ENCODE measurements at regions not wholly inside any gene's neighbourhood (a gene's known extent, or its start where the extent isn't known, plus 50 kb on each side); places are given as distances from the start of the nearest gene placed in this dataset.
A peak's percentile ranks its signal among the peaks of the same experiment; 100 is the strongest.

DNA sequence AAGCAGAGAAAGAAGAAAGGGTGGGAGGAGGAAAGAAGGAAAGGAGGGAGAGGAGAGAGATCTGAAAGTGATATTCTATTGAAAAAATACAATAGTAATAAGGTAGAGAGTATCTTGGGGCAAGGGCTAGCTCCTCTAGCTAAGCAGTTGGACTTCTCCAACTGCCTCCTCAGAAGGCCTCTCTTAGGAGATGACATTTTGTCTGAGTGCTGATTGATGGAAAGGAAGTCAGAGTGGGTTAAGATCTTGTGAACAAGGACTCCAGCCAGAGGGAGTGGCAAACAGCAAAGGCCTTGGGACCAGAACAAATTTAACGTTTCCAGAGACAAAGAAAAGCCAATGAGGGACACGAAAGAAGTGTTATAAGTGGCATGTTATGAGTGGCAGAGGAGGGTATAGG lies 111.8 kb upstream of the TNFAIP3 start:
- TF ChIP-seq, protein P1, sequence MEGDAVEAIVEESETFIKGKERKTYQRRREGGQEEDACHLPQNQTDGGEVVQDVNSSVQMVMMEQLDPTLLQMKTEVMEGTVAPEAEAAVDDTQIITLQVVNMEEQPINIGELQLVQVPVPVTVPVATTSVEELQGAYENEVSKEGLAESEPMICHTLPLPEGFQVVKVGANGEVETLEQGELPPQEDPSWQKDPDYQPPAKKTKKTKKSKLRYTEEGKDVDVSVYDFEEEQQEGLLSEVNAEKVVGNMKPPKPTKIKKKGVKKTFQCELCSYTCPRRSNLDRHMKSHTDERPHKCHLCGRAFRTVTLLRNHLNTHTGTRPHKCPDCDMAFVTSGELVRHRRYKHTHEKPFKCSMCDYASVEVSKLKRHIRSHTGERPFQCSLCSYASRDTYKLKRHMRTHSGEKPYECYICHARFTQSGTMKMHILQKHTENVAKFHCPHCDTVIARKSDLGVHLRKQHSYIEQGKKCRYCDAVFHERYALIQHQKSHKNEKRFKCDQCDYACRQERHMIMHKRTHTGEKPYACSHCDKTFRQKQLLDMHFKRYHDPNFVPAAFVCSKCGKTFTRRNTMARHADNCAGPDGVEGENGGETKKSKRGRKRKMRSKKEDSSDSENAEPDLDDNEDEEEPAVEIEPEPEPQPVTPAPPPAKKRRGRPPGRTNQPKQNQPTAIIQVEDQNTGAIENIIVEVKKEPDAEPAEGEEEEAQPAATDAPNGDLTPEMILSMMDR (conservative IDR thresholded peaks at IDR 0.05; ENCODE audit: low read depth, low read length): no peak
- DNase-seq (ENCODE audit: low read depth): no peak
- H3K4me3 ChIP-seq (ENCODE audit: low read depth, low read length): no peak overlapping the region

DNA sequence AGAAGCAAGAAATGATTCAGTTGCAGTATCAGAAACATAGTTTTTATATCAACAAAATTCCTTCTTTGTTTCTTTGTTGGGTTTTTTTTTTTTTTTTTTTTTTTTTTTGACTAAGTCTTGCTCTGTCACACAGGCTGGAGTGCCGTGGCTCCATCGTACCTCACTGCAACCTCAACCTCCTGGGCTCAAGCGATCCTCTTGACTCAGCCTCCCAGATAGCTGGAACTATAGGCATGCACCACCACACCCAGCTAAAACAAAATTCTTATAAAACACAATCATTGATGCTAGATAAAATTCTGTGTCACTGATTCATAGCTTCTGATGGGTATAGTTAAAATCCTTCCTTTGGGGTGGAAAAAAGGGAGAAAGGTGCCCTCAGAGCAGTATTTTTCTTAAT lies 110.3 kb upstream of the TNFAIP3 start:
- H3K4me3 ChIP-seq (ENCODE audit: low read depth, low read length): no peak overlapping the region
- TF ChIP-seq, protein P1 (conservative IDR thresholded peaks at IDR 0.05; ENCODE audit: low read depth, low read length): no peak
- no peak for DNase-seq (ENCODE audit: low read depth)

DNA sequence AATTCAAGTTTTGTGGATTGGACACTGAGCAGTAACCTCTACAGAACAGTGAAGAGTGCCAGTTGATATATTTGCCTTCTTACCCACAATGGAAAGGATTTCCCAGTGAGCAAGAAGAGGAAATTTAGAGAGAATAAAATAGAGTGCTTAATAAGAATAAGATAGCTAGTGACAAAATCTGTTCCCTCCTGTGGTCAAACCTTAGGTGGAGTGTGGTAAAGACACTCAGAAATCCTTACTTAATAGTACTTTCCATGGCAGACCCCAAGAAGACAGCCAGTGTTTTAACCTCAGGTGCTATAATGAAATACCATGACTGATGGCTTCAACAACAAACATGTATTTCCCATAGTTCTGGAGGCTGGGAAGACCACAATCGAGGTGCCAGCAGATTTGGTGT lies 108.4 kb upstream of the TNFAIP3 start:
- TF ChIP-seq, protein P1 (conservative IDR thresholded peaks at IDR 0.05; ENCODE audit: low read depth, low read length): no peak
- H3K4me3 ChIP-seq (ENCODE audit: low read depth, low read length): no peak overlapping the region

DNA sequence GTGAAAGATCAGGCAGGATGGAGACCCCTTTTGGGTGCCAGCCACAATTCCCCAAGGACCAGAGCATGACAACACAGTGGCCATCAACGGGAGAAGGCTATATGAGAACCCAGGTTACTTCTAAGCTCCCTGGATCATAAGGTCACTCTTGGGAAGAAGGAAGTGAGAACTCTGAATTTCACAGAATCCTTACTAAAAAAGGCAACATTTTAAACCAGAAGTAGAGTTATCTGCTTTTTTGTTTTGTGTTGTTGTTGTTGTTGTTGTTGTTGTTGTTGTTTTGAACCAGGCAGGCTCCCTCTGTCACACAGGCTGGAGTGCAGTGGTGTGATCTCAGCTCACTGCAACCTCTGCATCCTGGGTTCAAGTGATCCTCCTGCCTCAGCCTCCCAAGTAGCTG lies 107.4 kb upstream of the TNFAIP3 start:
- TF ChIP-seq, protein P1 (conservative IDR thresholded peaks at IDR 0.05; ENCODE audit: low read depth, low read length): no peak
- no peak overlapping the region for H3K4me3 ChIP-seq (ENCODE audit: low read depth, low read length)
- no peak for DNase-seq (ENCODE audit: low read depth)

More for the DNA sequence above, 108.4 kb upstream of the TNFAIP3 start:
- no peak for DNase-seq (ENCODE audit: low read depth)

DNA sequence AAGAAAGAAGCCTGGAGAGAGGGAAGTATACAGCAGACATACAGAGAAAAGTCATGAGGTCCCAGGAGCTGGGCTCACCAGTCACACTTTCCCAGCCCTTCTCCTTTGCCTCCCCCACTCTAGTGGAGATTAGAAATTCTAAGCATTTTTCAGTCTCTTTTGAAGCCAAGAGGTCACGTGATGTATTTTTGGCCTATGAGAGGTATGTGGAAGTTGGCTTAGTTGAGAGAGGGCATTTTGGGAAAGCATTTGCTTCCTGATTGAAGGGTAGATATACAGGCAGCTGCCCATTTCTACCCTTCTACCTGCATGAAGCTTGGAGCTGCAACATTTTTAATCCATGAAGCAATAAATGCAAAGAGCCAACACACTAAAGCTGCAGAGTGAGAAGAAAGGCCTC lies 106.0 kb upstream of the TNFAIP3 start:
- H3K4me3 ChIP-seq (ENCODE audit: low read depth, low read length): no peak overlapping the region
- peak; percentile 50 for DNase-seq (ENCODE audit: low read depth)
- TF ChIP-seq, protein P1 (conservative IDR thresholded peaks at IDR 0.05; ENCODE audit: low read depth, low read length): no peak

DNA sequence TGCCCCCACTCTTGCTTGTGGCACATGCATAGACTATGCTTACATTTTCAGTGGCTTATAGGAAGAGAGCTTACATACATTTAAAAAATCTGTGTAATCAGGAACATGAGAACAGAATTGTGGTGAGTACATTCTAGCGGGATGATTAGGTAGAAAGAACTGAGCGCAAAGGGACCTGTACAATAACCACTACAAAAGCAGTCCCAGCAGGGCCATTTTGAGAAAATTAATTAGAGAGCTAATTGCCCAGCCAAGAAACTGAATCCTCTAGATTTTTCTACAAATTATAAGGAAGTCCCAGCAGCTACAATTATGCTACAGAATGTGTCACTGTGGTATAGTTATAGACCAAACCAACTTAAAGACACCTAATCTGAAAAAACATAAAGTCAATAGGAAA lies 105.6 kb upstream of the TNFAIP3 start:
- DNase-seq (ENCODE audit: low read depth): no peak
- H3K4me3 ChIP-seq (ENCODE audit: low read depth, low read length): no peak overlapping the region
- TF ChIP-seq, protein P1 (conservative IDR thresholded peaks at IDR 0.05; ENCODE audit: low read depth, low read length): no peak

DNA sequence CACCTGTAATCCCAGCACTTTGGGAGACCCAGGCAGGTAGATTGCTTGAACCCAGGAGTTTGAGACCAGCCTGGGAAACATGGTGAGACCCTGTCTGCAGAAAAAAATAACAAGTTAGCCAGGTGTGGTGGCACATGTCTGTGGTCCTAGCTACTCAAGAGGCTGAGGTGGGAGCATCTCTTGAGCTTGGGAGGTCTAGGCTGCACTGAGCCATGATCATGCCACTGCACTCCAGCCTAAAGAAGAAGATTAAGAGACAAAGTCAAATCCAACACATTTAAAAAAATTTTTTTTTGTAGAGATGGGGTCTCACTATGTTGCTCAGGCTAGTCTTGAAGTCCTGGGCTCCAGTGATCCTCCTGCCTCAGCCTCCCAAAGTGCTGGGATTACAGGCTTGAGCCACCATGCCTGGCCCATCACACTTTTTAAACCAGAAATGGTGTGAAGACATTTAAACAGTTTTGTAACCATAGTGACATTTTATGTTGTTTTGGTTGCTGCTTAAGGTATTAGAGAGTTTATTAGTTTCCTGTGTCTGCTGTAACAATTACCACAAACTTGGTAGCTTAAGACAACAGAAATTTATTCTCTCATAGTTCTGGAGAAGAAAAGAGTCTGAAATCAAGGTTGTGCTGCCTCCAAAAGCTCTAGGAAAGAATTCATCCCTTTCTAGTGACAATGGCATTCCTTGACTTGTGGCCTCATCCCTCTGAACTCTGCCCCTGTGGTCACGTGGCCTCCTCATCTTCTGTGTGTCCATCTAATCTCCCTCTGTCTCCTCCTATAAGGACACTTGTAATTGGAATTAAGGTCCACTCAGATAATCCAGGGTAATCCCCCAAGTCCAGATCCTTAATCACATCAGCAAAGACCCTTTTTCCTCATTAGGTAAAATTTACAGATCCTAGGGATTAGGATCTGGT lies 104.6 kb upstream of the TNFAIP3 start:
- DNase-seq (ENCODE audit: low read depth): no peak
- TF ChIP-seq, protein P1 (conservative IDR thresholded peaks at IDR 0.05; ENCODE audit: low read depth, low read length): no peak
- no peak overlapping the region for H3K4me3 ChIP-seq (ENCODE audit: low read depth, low read length)
